Fibroblast of the aortic adventitia (primary cell): ENCODE measurements at regions not wholly inside any gene's neighbourhood (a gene's known extent, or its start where the extent isn't known, plus 50 kb on each side); places are given as distances from the start of the nearest gene placed in this dataset.

Experiments used
- DNase-seq: peaks from one replicate; pipeline ENCODE4 v3.0.0-alpha.2; 2010; ENCODE audit warnings: low read depth
- H3K4me3 ChIP-seq: 2 replicates; pipeline ENCODE4 v1.5.1; 2011; ENCODE audit warnings: low read depth, mild to moderate bottlenecking, control low read depth, low read length, moderate library complexity
- CTCF ChIP-seq: IDR thresholded peaks from 2 replicates; pipeline ENCODE4 v1.5.1; 2011; ENCODE audit warnings: mild to moderate bottlenecking, low read length, control low read depth, inconsistent platforms; ENCODE audit not compliant: insufficient read depth

DNA sequence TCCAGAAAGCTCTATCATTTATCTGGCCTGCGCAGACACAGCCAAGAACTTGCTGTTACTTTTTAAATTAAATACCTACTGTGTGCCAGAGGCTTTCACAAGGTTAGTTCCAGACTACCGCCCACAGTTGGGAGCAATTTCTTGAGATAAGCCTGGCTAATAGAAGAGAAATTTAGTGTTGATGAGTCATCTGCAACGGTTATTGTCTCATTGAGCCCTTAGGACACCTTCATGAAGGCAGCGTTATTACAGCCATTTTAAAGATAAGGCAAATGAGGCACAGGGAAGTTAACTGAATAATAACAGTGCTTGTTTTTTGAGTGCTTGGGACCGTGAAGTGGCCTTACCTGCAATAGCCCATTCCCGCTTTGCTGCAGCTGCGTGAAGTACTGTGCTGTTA is 292.9 kb upstream of the MSX2 start:
- TF ChIP-seq CTCF, result no peak
- DNase-seq, result no peak
- no peak overlapping the region for H3K4me3 ChIP-seq

DNA sequence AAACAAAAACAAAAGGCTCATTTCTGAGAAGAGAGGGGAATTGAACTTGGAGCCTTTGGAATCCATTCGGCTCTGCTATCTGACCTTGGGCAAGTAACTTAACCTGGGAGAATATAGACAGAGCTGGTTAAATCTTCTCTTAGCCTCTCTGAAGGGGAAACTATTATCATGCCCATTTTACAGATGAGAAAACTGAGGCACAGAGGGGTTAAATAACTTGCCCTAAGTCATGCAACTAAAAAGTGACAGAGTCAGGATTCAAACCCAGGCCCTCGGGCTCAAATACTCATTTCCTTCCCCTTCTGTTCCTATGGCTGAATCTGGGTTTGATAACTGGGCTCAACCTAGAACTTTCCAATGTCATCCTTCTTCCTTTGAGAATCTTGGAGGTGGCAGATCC is 291.3 kb upstream of the MSX2 start:
- no peak for DNase-seq
- TF ChIP-seq CTCF, result no peak
- no peak overlapping the region for H3K4me3 ChIP-seq

DNA sequence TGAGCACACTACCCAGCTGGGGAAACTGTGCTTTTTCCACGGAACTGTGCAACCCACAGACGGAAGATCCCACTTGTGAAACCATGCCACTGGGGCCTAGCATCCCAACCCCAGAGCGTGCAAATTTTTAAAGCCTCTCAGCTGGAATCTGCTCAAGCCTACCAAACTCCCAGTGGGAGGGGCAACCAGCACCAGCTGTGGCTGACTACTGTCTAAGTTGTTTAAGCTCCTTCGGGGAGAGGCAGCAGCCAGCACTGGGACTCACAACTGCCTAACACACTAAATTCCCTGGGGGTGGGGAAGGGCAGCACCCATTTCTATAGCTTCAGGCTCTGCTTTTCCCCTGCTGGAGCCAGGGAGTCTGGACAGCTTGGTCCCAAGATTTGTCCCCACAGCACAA is 287.6 kb upstream of the MSX2 start:
- TF ChIP-seq CTCF, result no peak
- no peak for DNase-seq
- H3K4me3 ChIP-seq, result no peak overlapping the region

GRCh38 chr5:174444479-174445188 is 279.7 kb upstream of the MSX2 start:
- TF ChIP-seq CTCF, result no peak
- no peak overlapping the region for H3K4me3 ChIP-seq
- no peak for DNase-seq

DNA sequence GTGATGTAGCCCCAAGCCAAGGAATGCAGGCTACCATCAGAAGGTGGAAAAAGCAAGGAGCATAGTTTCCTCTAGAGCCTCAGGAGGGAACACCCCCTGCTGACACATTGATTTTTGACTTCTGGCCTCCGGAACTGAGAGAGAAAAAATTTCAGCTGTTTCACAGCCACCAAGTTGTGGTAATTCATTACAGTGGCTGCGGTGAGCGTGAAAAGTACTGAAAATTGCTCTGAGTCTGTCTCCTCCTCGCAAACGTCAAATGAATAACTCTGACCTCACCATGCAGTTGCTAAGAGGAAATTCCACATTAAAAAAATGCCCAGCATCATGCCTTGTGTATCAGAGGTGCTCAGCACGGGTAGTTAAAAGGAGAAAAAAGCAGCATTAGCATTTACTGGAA is 277.9 kb upstream of the MSX2 start:
- no peak for DNase-seq
- TF ChIP-seq CTCF, result no peak
- no peak overlapping the region for H3K4me3 ChIP-seq

DNA sequence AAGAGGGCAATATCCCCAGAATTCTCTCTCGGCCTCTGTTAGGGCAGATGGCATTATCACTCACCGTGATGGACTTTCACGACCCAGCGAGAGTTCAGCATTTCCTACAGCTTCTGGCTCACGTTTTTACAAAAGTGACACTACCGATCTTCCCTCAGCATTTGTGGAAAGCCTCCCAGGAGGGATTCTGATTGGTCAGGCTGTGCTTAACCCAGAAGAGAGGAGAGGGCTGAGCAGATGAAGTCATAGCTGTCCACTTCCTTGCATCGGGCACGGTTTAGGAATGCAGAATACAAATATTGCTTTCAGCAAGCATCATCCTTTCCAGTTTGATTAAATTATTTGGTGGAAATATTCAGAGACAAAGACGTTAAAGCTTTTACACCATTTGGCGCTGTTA is 277.4 kb upstream of the MSX2 start:
- no peak for DNase-seq
- H3K4me3 ChIP-seq, result no peak overlapping the region
- TF ChIP-seq CTCF, result no peak

GRCh38 chr5:174448041-174448440 is 276.3 kb upstream of the MSX2 start:
- no peak overlapping the region for H3K4me3 ChIP-seq
- no peak for DNase-seq
- no peak for TF ChIP-seq CTCF
